Right lobe of liver (tissue), 6 donors: ENCODE measurements at regions not wholly inside any gene's neighbourhood (a gene's known extent, or its start where the extent isn't known, plus 50 kb on each side); places are given as distances from the start of the nearest gene placed in this dataset.

Experiments
- ATAC-seq, 4 donors: fragments of 200-7000 bp; cut with Tn5 transposase; one replicate each; pipeline ENCODE4 v1.9.1; 2020; ENCODE audit warnings: mild to moderate bottlenecking in 4 of 4, moderate library complexity in 4 of 4
- DNase-seq, 3 donors: peaks; one replicate each; pipeline ENCODE4 v3.0.0-alpha.2; 2020
- H3K27ac ChIP-seq, 3 donors: fragments of 200-600 bp; one replicate each; pipeline ENCODE4 v1.8.0; 2022
- H3K27me3 ChIP-seq, 2 donors: fragments of 200-600 bp; one replicate each; pipeline ENCODE4 v1.8.0; 2022
- H3K36me3 ChIP-seq, 4 donors: fragments of 200-600 bp; sonication (generic) in 1 of 4; one replicate each; pipeline versions ENCODE4 v1.5.1 to v1.8.0; 2017 to 2022; ENCODE audit warnings: control low read depth in 1 of 4
- H3K4me1 ChIP-seq, 4 donors: fragments of 200-600 bp; sonication (generic) in 1 of 4; one replicate each; pipeline versions ENCODE4 v1.5.1 to v1.8.0; 2017 to 2022; ENCODE audit warnings: control low read depth in 1 of 4
- H3K4me3 ChIP-seq, 3 donors: fragments of 200-600 bp; one replicate each; pipeline ENCODE4 v1.8.0; 2022
- H3K9me3 ChIP-seq, 4 donors: fragments of 200-600 bp; sonication (generic) in 1 of 4; one replicate each; pipeline versions ENCODE4 v1.5.1 to v1.8.0; 2017 to 2022; ENCODE audit warnings: control low read depth in 1 of 4
- POLR2A ChIP-seq: fragments of 450-650 bp; IDR thresholded peaks from one replicate; pipeline ENCODE4 v1.6.1; 2017; ENCODE audit warnings: antibody characterized with exemption, mild to moderate bottlenecking
- WGBS: methylation state at CpG from one replicate; pipeline ENCODE4 v1.1.6; 2018; ENCODE audit warnings: low coverage, low lambda C conversion rate; ENCODE audit not compliant: insufficient coverage; ENCODE audit errors: missing lambda C conversion rate; 5-methylcytosine and 5-hydroxymethylcytosine counted together
- intact Hi-C, 2 donors: fragments of 100-400 bp; cut with DNase I; formaldehyde crosslinking; loops; one replicate each; pipeline versions ENCODE4 v1.11.2 to v1.14.1; 2022
- TF ChIP-seq, protein P1 (sequence below), 4 donors: fragments of 200-600 bp in 3 of 4; fragments of 450-650 bp in 1 of 4; IDR thresholded peaks; one replicate each; pipeline versions ENCODE4 v1.5.1 to v1.8.0; 2016 to 2022; ENCODE audit warnings: antibody characterized with exemption in 4 of 4, mild to moderate bottlenecking in 2 of 4
- donor health status: DM: no; HTN: yes; CAD: no.
- donor health status: DM: no; HTN: no; CAD: no.
- donor health status: DM: no; HTN: no; CAD: no.
- donor health status: DM: no; HTN: yes; CAD: no.
- donor health status: DM: no; HTN: yes; CAD: no.

GRCh38 chr6:112701201-112701600 lies 354.1 kb downstream of the RFPL4B start:
- 42% methylated on average over 4 of the region's 5 CpGs for WGBS
- no peak for TF ChIP-seq POLR2A
- TF ChIP-seq, protein P1, sequence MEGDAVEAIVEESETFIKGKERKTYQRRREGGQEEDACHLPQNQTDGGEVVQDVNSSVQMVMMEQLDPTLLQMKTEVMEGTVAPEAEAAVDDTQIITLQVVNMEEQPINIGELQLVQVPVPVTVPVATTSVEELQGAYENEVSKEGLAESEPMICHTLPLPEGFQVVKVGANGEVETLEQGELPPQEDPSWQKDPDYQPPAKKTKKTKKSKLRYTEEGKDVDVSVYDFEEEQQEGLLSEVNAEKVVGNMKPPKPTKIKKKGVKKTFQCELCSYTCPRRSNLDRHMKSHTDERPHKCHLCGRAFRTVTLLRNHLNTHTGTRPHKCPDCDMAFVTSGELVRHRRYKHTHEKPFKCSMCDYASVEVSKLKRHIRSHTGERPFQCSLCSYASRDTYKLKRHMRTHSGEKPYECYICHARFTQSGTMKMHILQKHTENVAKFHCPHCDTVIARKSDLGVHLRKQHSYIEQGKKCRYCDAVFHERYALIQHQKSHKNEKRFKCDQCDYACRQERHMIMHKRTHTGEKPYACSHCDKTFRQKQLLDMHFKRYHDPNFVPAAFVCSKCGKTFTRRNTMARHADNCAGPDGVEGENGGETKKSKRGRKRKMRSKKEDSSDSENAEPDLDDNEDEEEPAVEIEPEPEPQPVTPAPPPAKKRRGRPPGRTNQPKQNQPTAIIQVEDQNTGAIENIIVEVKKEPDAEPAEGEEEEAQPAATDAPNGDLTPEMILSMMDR (IDR thresholded peaks at IDR 0.05): no peak
- DNase-seq (no peak), ATAC-seq (no peak)
- no peak overlapping the region for H3K27ac ChIP-seq
- intact Hi-C loops: no loop called here
- H3K4me3 ChIP-seq: no peak overlapping the region
- H3K9me3 ChIP-seq: no peaks in the 10 kb centered on the region
- H3K36me3 ChIP-seq: no peaks in the 10 kb centered on the region
- no peaks in the 10 kb centered on the region for H3K27me3 ChIP-seq
- H3K4me1 ChIP-seq: no peaks in the 10 kb centered on the region

DNA sequence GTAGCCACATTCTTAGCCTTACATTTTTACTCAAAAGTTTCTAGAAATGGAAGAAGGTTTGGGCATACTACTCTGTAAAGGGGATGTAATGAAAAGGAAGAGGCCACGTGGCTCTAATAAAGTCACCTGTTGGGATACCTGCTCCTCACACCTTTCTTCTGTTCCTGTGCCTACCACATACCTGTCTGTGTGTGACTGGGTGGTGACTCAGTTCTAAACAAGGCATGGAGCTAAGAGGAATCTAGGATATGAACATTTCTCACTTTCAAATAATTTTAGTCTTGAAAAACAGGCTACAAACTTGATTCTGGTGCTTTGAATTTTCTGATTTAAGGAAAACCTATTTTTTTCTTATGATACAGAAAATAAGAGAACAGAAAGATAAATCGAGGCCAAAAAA lies 363.6 kb downstream of the RFPL4B start:
- no peak for DNase-seq
- H3K9me3 ChIP-seq: no peaks in the 10 kb centered on the region
- no peak for TF ChIP-seq POLR2A
- TF ChIP-seq, protein P1 (IDR thresholded peaks at IDR 0.05): no peak
- ATAC-seq: no peak
- no peaks in the 10 kb centered on the region for H3K27me3 ChIP-seq
- no peak overlapping the region for H3K27ac ChIP-seq
- intact Hi-C loops: no loop called here
- H3K4me3 ChIP-seq: no peak overlapping the region
- no peaks in the 10 kb centered on the region for H3K4me1 ChIP-seq
- WGBS: 36% methylated on average over 2 of the region's 2 CpGs
- no peaks in the 10 kb centered on the region for H3K36me3 ChIP-seq

DNA sequence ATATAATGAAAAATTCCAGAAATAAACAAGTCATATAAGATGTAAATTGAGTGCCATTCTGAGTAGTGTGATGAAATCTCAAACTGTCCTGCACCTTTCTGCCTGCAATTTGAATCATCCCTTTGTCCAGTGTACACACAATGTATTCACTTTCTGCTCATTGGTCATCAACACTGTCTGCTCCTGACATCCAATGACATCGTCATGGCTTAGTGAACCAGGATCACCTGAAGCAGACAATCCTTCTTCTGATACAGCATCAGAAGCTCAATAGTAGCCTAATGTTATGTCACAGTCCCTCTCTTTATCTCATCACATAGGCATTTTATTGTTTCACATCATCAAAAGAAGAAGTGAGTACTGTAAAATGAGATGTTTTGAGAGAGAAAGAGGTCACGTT lies 366.3 kb downstream of the RFPL4B start:
- DNase-seq: no peak
- H3K27me3 ChIP-seq: no peaks in the 10 kb centered on the region
- no peak overlapping the region for H3K4me3 ChIP-seq
- H3K4me1 ChIP-seq: no peaks in the 10 kb centered on the region
- H3K9me3 ChIP-seq: no peaks in the 10 kb centered on the region
- intact Hi-C loops: no loop called here
- WGBS: 40% methylated on average over 2 of the region's 2 CpGs
- no peak for ATAC-seq
- TF ChIP-seq POLR2A: no peak
- TF ChIP-seq, protein P1 (IDR thresholded peaks at IDR 0.05): no peak
- no peak overlapping the region for H3K27ac ChIP-seq
- H3K36me3 ChIP-seq: no peaks in the 10 kb centered on the region

DNA sequence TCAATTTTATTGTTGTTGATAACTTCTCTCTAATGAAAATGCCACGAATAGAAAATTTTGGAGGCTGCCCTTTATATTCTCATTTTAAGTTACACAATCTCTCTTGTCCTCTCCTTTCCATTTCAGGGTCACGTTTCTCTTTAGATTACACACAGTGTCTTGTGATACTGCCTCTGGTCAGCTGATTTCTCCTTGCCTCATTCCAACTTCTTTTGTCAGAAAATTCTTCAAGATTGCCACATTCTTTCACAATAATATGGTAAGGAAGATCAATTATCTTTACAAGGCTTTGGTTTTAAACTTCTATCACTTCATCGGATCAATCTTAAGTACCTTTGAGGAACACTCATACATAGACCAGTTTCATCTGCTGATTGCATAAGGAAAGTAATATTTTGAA lies 370.3 kb downstream of the RFPL4B start:
- TF ChIP-seq POLR2A: no peak
- TF ChIP-seq, protein P1 (IDR thresholded peaks at IDR 0.05): no peak
- Histone ChIP-seq H3K9me3 (no peaks in the 10 kb centered on the region), H3K36me3 (no peaks in the 10 kb centered on the region), H3K4me3 (no peak overlapping the region), H3K27ac (no peak overlapping the region), H3K4me1 (no peaks in the 10 kb centered on the region), H3K27me3 (no peaks in the 10 kb centered on the region)
- intact Hi-C loops: no loop called here
- 32% methylated on average over 3 of the region's 3 CpGs for WGBS
- ATAC-seq (no peak), DNase-seq (no peak)

DNA sequence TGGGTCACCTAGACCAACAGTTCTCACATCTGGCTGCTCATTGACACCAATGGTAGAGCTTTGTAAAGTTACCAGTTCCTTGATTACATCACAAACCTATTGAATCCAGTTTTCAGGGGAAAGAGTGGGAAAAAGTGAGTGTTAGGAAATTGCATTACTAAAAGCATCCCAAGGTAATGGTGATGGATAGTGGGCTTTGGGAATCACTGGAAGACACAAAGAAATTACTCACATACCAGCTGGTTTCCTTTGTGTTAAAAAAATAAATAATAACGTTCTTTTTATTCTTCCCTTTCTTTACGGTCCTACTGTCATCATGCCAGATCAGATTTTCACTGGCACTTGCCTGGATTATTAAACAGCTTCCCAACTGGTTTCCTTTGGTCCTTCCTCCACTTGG lies 370.7 kb downstream of the RFPL4B start:
- Histone ChIP-seq H3K9me3 (no peaks in the 10 kb centered on the region), H3K4me1 (no peaks in the 10 kb centered on the region), H3K36me3 (no peaks in the 10 kb centered on the region), H3K27ac (no peak overlapping the region), H3K27me3 (no peaks in the 10 kb centered on the region), H3K4me3 (no peak overlapping the region)
- TF ChIP-seq, protein P1 (IDR thresholded peaks at IDR 0.05): no peak
- TF ChIP-seq POLR2A: no peak
- 79% methylated on average over 2 of the region's 2 CpGs for WGBS
- DNase-seq: no peak
- intact Hi-C loops: no loop called here
- no peak for ATAC-seq
